ENCODE measurements at regions not wholly inside any gene's neighbourhood (a gene's known extent, or its start where the extent isn't known, plus 50 kb on each side); places are given as distances from the start of the nearest gene placed in this dataset.

GRCh38 chr1:96253246-96254035, 468.1 kb upstream of the PTBP2 start:
- no peak for TF ChIP-seq CTCF (IDR thresholded peaks at IDR 0.05; ENCODE audit: insufficient read depth, low read depth, low read length)
- TF ChIP-seq EZH2 (IDR thresholded peaks at IDR 0.05; ENCODE audit: insufficient read depth, low read length) = no peak

All from astrocyte (in vitro differentiated cells and primary cell).